Neural crest cell (in vitro differentiated cells): ENCODE measurements at regions not wholly inside any gene's neighbourhood (a gene's known extent, or its start where the extent isn't known, plus 50 kb on each side); places are given as distances from the start of the nearest gene placed in this dataset.

Experiments used
- DNase-seq: peaks from one replicate; pipeline ENCODE4 v3.0.0; 2021; ENCODE audit warnings: low read depth, mixed read lengths, low spot score
- H3K27ac Mint-ChIP-seq: one replicate; pipeline ENCODE4 v1.8.0; 2021; ENCODE audit warnings: mild to moderate bottlenecking, mixed read lengths; ENCODE audit not compliant: unreplicated experiment
- H3K27me3 Mint-ChIP-seq: 2 replicates; pipeline ENCODE4 v1.8.0; 2021; ENCODE audit warnings: low read depth, mild to moderate bottlenecking, mixed read lengths
- H3K36me3 Mint-ChIP-seq: 2 replicates; pipeline ENCODE4 v1.8.0; 2021; ENCODE audit warnings: low read depth, mild to moderate bottlenecking, mixed read lengths
- H3K4me1 Mint-ChIP-seq: 2 replicates; pipeline ENCODE4 v1.8.0; 2021; ENCODE audit warnings: mixed read lengths
- H3K4me3 Mint-ChIP-seq: one replicate; pipeline ENCODE4 v1.8.0; 2021; ENCODE audit warnings: mild to moderate bottlenecking, mixed read lengths
- H3K9me3 Mint-ChIP-seq: 2 replicates; pipeline ENCODE4 v1.8.0; 2021; ENCODE audit warnings: mixed read lengths
- TF ChIP-seq, protein P1 (sequence below): fragments of 200-600 bp; sonication (generic); conservative IDR thresholded peaks from 2 replicates; pipeline ENCODE4 v1.5.0; 2021; ENCODE audit warnings: antibody characterized with exemption, mild to moderate bottlenecking

DNA sequence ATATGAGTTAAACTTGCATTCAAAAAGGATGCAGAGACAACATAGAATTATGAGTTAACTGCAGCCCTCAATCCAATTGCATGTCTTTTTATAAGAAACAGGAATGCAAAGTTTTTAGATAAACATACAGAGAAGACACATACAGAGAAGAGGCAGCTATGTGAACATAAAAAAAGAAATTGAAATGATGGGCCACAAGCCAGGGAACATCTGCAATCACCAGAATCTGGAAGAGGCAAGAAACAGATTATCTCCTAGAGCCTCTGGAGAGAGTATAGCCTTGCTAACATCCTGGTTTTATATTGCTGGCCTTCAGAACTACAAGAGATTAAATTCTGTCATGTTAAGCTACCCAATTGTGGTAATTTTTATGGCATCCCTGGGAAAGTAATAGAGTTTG is 257.2 kb upstream of the EYS start:
- H3K27ac Mint-ChIP-seq = no peak overlapping the region
- TF ChIP-seq, protein P1, sequence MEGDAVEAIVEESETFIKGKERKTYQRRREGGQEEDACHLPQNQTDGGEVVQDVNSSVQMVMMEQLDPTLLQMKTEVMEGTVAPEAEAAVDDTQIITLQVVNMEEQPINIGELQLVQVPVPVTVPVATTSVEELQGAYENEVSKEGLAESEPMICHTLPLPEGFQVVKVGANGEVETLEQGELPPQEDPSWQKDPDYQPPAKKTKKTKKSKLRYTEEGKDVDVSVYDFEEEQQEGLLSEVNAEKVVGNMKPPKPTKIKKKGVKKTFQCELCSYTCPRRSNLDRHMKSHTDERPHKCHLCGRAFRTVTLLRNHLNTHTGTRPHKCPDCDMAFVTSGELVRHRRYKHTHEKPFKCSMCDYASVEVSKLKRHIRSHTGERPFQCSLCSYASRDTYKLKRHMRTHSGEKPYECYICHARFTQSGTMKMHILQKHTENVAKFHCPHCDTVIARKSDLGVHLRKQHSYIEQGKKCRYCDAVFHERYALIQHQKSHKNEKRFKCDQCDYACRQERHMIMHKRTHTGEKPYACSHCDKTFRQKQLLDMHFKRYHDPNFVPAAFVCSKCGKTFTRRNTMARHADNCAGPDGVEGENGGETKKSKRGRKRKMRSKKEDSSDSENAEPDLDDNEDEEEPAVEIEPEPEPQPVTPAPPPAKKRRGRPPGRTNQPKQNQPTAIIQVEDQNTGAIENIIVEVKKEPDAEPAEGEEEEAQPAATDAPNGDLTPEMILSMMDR = no peak

DNA sequence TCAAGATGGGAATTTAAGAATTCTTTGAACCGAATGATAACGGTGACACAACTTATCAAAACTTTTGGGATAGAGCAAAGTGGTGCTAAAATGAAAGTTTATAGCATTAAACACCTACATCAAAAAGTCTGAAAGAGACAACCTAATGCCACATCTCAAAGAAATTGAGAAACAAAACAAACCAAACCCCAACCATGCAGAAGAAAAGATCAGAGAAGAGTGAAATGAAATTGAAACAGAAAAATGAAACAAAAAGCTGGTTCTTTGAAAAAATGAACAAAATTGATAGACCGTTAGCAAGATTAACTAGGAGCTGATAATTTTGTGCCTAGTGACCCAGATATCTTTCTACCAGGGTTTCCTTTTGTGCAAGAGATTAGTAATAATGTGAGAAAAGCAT is 248.0 kb upstream of the EYS start:
- no peak overlapping the region for H3K4me3 Mint-ChIP-seq
- TF ChIP-seq, protein P1 = no peak
- no peaks in the 10 kb centered on the region for H3K4me1 Mint-ChIP-seq
- H3K9me3 Mint-ChIP-seq = no peaks in the 10 kb centered on the region
- no peaks in the 10 kb centered on the region for H3K36me3 Mint-ChIP-seq
- DNase-seq = no peak
- H3K27ac Mint-ChIP-seq = no peak overlapping the region
- no peaks in the 10 kb centered on the region for H3K27me3 Mint-ChIP-seq

More for the DNA sequence above, 257.2 kb upstream of the EYS start:
- DNase-seq = no peak
- Mint-ChIP-seq H3K9me3 (peaks cover 3% of the 10 kb centered on the region), H3K4me3 (no peak overlapping the region), H3K4me1 (no peaks in the 10 kb centered on the region), H3K27me3 (no peaks in the 10 kb centered on the region), H3K36me3 (no peaks in the 10 kb centered on the region)

DNA sequence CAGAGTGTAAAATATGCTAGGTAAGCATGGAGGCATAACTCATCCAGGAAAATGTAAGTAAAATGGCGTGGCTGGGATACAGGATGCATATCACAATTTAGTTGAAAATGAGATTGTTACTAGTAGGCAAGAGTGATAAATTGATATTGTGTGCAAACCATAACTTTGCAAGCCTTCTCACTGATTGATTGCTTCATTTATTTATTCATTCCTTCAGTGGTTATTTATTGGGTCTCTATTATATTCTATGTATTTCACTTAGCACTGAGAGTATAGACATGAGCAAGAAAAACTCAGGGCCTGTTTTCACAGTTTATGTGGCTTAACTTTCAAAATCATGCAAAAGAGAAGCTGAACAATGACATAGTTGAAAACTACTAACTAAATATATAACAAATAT is 241.0 kb upstream of the EYS start:
- no peak for DNase-seq
- H3K4me1 Mint-ChIP-seq = peaks cover 19% of the 10 kb centered on the region
- H3K27me3 Mint-ChIP-seq = no peaks in the 10 kb centered on the region
- H3K27ac Mint-ChIP-seq = no peak overlapping the region
- H3K36me3 Mint-ChIP-seq = peaks cover 3% of the 10 kb centered on the region
- TF ChIP-seq, protein P1 = no peak
- H3K4me3 Mint-ChIP-seq = no peak overlapping the region
- peaks cover 5% of the 10 kb centered on the region for H3K9me3 Mint-ChIP-seq

DNA sequence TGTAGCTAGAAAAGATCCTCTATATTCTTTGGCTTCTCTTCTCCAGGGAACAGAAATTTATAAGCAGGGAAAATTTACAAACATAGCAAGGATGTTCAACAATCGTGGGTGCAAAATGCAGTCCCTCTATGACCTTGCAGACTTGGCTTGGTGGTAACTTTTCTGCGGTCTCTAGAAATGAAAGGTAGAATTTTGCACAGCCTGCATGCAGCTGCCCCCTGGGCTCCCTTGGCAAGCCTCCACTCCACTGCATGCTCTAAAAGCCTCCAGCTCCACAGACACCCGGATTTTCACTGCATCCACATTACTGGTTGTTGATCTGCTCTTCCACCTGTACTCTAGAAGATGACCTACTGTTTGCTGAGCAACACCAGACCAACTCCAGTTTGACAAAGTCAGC is 236.5 kb upstream of the EYS start:
- Mint-ChIP-seq H3K4me1 (peaks cover 25% of the 10 kb centered on the region), H3K27ac (no peak overlapping the region), H3K4me3 (no peak overlapping the region), H3K9me3 (peaks cover 13% of the 10 kb centered on the region), H3K27me3 (no peaks in the 10 kb centered on the region), H3K36me3 (peaks cover 8% of the 10 kb centered on the region)
- no peak for DNase-seq
- TF ChIP-seq, protein P1 = no peak

DNA sequence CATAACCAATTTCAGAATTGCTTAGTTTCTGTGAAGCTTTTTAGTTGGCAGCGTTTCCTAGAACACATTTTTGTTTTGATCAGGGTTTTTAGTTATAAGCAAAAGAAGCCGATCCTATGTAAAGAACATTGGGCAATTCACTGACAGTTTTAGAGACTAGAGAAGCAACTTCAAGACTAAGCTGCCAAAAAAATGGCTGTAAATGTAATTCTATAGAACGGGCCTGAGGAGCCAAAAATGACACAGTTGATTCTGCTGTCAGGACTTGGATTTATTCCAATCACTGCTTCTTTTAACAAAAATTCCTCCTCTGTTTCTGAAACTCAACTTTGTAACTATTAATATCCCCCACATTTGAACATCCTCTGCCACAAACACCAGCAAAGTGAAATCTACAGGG is 236.0 kb upstream of the EYS start:
- peaks cover 25% of the 10 kb centered on the region for H3K4me1 Mint-ChIP-seq
- H3K4me3 Mint-ChIP-seq = no peak overlapping the region
- H3K9me3 Mint-ChIP-seq = peaks cover 16% of the 10 kb centered on the region
- no peak for DNase-seq
- peak overlapping the region; percentile 79 for H3K27ac Mint-ChIP-seq
- peaks cover 10% of the 10 kb centered on the region for H3K36me3 Mint-ChIP-seq
- H3K27me3 Mint-ChIP-seq = no peaks in the 10 kb centered on the region
- TF ChIP-seq, protein P1 = no peak

DNA sequence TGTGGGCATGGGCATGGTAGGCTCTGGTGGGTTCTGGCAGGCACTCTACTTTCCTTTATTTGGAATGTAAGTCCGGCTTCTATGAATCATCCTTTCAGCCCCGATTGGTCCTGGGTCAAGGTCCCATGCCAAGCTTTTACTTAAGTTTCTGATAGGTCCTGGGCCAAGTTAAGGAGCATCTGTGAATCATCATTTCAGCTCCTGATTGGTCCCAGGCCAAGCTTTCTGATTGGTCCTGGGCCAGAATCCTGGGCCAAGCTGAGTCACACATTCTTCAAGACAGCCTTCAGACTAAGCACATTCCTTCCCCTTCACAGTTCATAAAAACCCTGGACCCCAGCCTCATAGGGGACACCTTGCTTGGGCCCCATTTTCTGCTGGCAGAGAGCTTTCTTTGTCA is 231.0 kb upstream of the EYS start:
- no peak for DNase-seq
- Mint-ChIP-seq H3K4me3 (no peak overlapping the region), H3K27me3 (no peaks in the 10 kb centered on the region), H3K36me3 (peaks cover 10% of the 10 kb centered on the region), H3K9me3 (peaks cover 16% of the 10 kb centered on the region), H3K4me1 (peaks cover 10% of the 10 kb centered on the region), H3K27ac (peak overlapping the region; percentile 43)
- TF ChIP-seq, protein P1 = no peak
